Calu3 (cell line): ENCODE measurements at regions not wholly inside any gene's neighbourhood (a gene's known extent, or its start where the extent isn't known, plus 50 kb on each side); places are given as distances from the start of the nearest gene placed in this dataset.
A peak's percentile ranks its signal among the peaks of the same experiment; 100 is the strongest.

Source experiments
- BruUV-seq: library from RNA; stranded (reverse); fragments of 400-500 nt; replicated peaks from 2 replicates; lab custom pipeline; 2021; lab: Mats Ljungman, UMichigan
- CTCF ChIA-PET: fragments of 300-600 bp; sonication (Branson Sonifier 250); formaldehyde crosslinking; loops from one replicate; lab custom pipeline; 2022; ENCODE audit warnings: antibody characterized with exemption; lab: Charles Lee
- DNase-seq: peaks from one replicate; pipeline ENCODE4 v3.0.0; 2022
- H3K27ac Mint-ChIP-seq: one replicate; pipeline ENCODE4 v1.8.0; 2022; ENCODE audit warnings: mixed read lengths; ENCODE audit not compliant: unreplicated experiment
- H3K27me3 Mint-ChIP-seq: one replicate; pipeline ENCODE4 v1.8.0; 2022; ENCODE audit warnings: mixed read lengths; ENCODE audit not compliant: unreplicated experiment
- H3K36me3 Mint-ChIP-seq: one replicate; pipeline ENCODE4 v1.8.0; 2022; ENCODE audit warnings: mild to moderate bottlenecking, moderate library complexity, mixed read lengths; ENCODE audit not compliant: insufficient read depth, unreplicated experiment
- H3K4me1 Mint-ChIP-seq: one replicate; pipeline ENCODE4 v1.8.0; 2022; ENCODE audit warnings: mild to moderate bottlenecking, low read depth, mixed read lengths; ENCODE audit not compliant: unreplicated experiment
- H3K4me3 Mint-ChIP-seq: one replicate; pipeline ENCODE4 v1.8.0; 2022; ENCODE audit warnings: mild to moderate bottlenecking, low read depth, moderate library complexity, mixed read lengths; ENCODE audit not compliant: unreplicated experiment
- H3K9me3 Mint-ChIP-seq: one replicate; pipeline ENCODE4 v1.8.0; 2022; ENCODE audit warnings: low read depth, mixed read lengths; ENCODE audit not compliant: unreplicated experiment
- CTCF ChIP-seq: fragments of 200-600 bp; IDR thresholded peaks from one replicate; pipeline ENCODE4 v1.8.0; 2022; ENCODE audit warnings: antibody characterized with exemption; ENCODE audit not compliant: unreplicated experiment
- intact Hi-C: fragments of 100-400 bp; cut with micrococcal nuclease; formaldehyde crosslinking; loops from one replicate; pipeline ENCODE4 v1.10.0; 2022; ENCODE audit not compliant: unreplicated experiment

- DNase-seq: no peak
- peak overlapping the region; percentile 17 for H3K27ac Mint-ChIP-seq
- peaks cover 19% of the 10 kb centered on the region for H3K4me1 Mint-ChIP-seq
- CTCF ChIA-PET: no interaction called here
- TF ChIP-seq CTCF: no peak
- H3K9me3 Mint-ChIP-seq: peaks cover 7% of the 10 kb centered on the region
- peaks cover 41% of the 10 kb centered on the region for H3K27me3 Mint-ChIP-seq
- H3K36me3 Mint-ChIP-seq: no peaks in the 10 kb centered on the region
- intact Hi-C loops: no loop called here
- no peak overlapping the region for H3K4me3 Mint-ChIP-seq
- BruUV-seq: no TSS peak
Measured at GRCh38 chr20:4513720-4514119, 172.5 kb upstream of the PRNP start.

DNA sequence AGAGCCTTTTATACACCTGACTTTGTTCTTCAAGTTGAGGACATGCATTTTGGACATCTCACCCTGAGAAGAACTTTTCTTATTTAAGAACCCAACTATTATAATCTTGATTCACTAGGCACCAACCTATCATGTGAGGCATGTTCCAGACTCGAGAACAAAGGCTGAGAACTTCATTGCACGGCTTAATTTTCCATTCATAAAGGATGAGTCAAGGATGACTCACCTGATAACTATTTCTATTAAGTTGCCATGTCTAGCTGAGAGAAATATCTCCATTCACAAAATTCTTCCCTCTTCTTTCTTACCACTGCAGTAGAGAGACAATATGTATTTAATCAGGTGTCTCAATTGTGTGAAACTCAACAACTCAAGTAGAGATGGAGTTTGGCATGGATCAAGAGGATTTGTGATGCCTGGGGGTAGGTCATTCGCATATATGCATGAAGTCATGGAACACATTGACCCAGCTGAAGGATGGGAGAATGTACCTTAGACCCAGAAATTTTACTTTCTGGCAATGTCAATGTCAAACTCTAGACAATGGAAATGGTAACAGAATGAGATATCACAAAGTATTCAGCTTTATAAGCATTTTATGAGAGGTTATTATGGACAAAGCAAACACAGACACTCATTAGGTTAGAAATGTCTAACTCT, 173.2 kb upstream of the PRNP start:
- peaks cover 7% of the 10 kb centered on the region for H3K9me3 Mint-ChIP-seq
- no peaks in the 10 kb centered on the region for H3K36me3 Mint-ChIP-seq
- intact Hi-C loops: no loop called here
- BruUV-seq: no TSS peak
- H3K4me1 Mint-ChIP-seq: peaks cover 20% of the 10 kb centered on the region
- TF ChIP-seq CTCF: no peak
- H3K27me3 Mint-ChIP-seq: peaks cover 34% of the 10 kb centered on the region
- no peak for DNase-seq
- CTCF ChIA-PET: interaction anchor here (0.7 kb wide), 1 partner anchor 217 kb away, joined by 3 read pairs; no protein-coding TSS in a partner anchor
- H3K4me3 Mint-ChIP-seq: no peak overlapping the region
- peak overlapping the region; percentile 17 for H3K27ac Mint-ChIP-seq

DNA sequence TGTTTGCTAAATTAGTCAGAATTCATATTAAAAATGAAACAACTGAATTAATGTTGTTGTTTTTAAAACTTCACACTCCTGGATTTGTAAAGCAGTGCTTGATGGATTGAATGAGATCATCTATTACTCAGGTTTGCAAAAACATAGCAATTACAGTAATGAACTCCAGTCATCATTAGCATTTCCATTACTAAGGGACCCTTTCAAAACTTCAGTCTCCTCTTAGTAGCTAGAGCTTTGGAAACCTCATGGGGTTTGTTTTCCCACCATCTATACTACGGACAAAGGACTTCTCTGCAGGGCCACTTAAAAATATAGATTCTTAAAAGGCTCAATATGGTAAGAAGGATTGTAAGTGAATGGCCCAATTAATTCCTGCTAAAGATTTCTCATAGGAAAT, 174.5 kb upstream of the PRNP start:
- Mint-ChIP-seq H3K4me3 (no peak overlapping the region), H3K36me3 (no peaks in the 10 kb centered on the region), H3K4me1 (peaks cover 30% of the 10 kb centered on the region), H3K27ac (no peak overlapping the region), H3K27me3 (peaks cover 21% of the 10 kb centered on the region), H3K9me3 (peaks cover 7% of the 10 kb centered on the region)
- intact Hi-C loops: no loop called here
- CTCF ChIA-PET: no interaction called here
- TF ChIP-seq CTCF: no peak
- no TSS peak for BruUV-seq
- DNase-seq: no peak

DNA sequence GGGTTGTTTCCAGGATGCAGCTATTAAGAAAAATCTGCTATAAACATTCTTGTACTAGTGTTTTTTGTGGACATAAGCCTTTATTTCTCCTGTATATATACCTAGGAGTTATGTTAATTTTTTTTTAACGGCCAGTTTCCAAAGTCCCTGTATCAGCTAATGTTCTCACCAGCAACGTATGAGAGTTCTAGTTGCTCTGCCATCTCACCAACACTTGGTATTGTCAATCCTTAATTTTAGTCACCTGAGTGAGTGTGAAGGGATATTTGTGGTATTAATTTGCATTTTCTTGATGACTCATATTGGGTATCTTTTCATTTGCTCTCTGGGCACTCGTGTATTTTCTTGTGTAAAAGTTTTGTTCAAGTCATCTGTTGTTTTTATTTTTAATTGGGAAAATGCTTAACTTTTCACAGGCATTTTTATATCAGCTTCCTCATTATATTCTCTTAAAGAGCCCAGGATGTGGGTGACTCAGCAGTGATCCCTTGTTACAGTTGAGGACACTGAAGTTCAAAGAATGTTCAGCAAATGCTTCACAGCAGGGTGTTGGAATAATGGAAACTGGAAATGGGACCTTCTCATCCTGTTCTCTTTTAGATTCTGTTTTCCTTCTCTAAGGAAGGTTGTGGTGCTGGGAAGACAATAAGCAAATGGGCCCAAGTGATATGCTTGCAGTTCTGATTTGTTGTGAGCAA, 176.3 kb upstream of the PRNP start:
- no peak overlapping the region for H3K27ac Mint-ChIP-seq
- CTCF ChIA-PET: no interaction called here
- H3K36me3 Mint-ChIP-seq: no peaks in the 10 kb centered on the region
- peaks cover 12% of the 10 kb centered on the region for H3K27me3 Mint-ChIP-seq
- no TSS peak for BruUV-seq
- peaks cover 5% of the 10 kb centered on the region for H3K9me3 Mint-ChIP-seq
- no peak for TF ChIP-seq CTCF
- H3K4me1 Mint-ChIP-seq: peaks cover 30% of the 10 kb centered on the region
- no peak overlapping the region for H3K4me3 Mint-ChIP-seq
- DNase-seq: no peak
- intact Hi-C loops: no loop called here
